CD14-positive monocyte (primary cell): ENCODE measurements at regions not wholly inside any gene's neighbourhood (a gene's known extent, or its start where the extent isn't known, plus 50 kb on each side); places are given as distances from the start of the nearest gene placed in this dataset.

Experiments
- DNase-seq, 3 donors: peaks; one replicate each; pipeline ENCODE4 v3.0.0-alpha.2; 2011 to 2022
- H2AFZ ChIP-seq: 2 replicates; pipeline ENCODE4 v1.6.0; 2012; ENCODE audit warnings: mild to moderate bottlenecking, low read depth, low read length, inconsistent platforms; ENCODE audit not compliant: insufficient read depth, poor library complexity, severe bottlenecking
- H3K27ac ChIP-seq, 2 donors: 1 replicate in 1 of 2; 2 replicates in 1 of 2; pipeline ENCODE4 v1.5.1; 2012 to 2013; ENCODE audit warnings: low read length in 2 of 2, control low read depth in 1 of 2, inconsistent platforms in 1 of 2, low read depth in 1 of 2, mild to moderate bottlenecking in 1 of 2
- H3K27me3 ChIP-seq, 2 donors: one replicate each; pipeline versions ENCODE4 v1.6.0 to v1.6.1; 2011 to 2013; ENCODE audit warnings: low read length in 2 of 2; ENCODE audit not compliant: control insufficient read depth in 2 of 2, insufficient read depth in 2 of 2
- H3K36me3 ChIP-seq, 2 donors: replicated peaks in 1 of 2; 1 replicate in 1 of 2; 2 replicates in 1 of 2; pipeline versions ENCODE4 v1.5.1 to v1.6.1; 2012 to 2013; ENCODE audit warnings: low read length in 2 of 2, control low read depth in 1 of 2, inconsistent platforms in 1 of 2, mild to moderate bottlenecking in 1 of 2; ENCODE audit not compliant: insufficient read depth in 2 of 2, control insufficient read depth in 1 of 2
- H3K4me1 ChIP-seq, 2 donors: 1 replicate in 1 of 2; 2 replicates in 1 of 2; pipeline versions ENCODE4 v1.5.1 to v1.6.1; 2012 to 2013; ENCODE audit warnings: low read length in 2 of 2, control low read depth in 1 of 2, inconsistent platforms in 1 of 2, mild to moderate bottlenecking in 1 of 2, moderate library complexity in 1 of 2; ENCODE audit not compliant: insufficient read depth in 2 of 2, control insufficient read depth in 1 of 2
- H3K4me2 ChIP-seq: replicated peaks from 2 replicates; pipeline ENCODE3; 2012; ENCODE audit warnings: low read length, moderate library complexity, mild to moderate bottlenecking; ENCODE audit not compliant: poor library complexity, severe bottlenecking; ENCODE audit errors: extremely low read depth
- H3K4me3 ChIP-seq, 3 experiments: fragments of 200-600 bp in 1 of 3; sonication (generic) in 1 of 3; replicated peaks in 1 of 3; 1 replicate in 2 of 3; 2 replicates in 1 of 3; pipeline ENCODE4 v1.5.1; 2011 to 2013; ENCODE audit warnings: low read length in 3 of 3, mild to moderate bottlenecking in 3 of 3, control low read depth in 2 of 3, low read depth in 2 of 3, inconsistent platforms in 1 of 3, moderate library complexity in 1 of 3
- H3K79me2 ChIP-seq: 2 replicates; pipeline ENCODE4 v1.6.0; 2012; ENCODE audit warnings: mild to moderate bottlenecking, control low read depth, inconsistent platforms, low read length, moderate library complexity; ENCODE audit not compliant: insufficient read depth
- H3K9ac ChIP-seq: 2 replicates; pipeline ENCODE4 v1.6.0; 2017; ENCODE audit warnings: low read length, mild to moderate bottlenecking; ENCODE audit not compliant: insufficient read depth, poor library complexity, severe bottlenecking
- H3K9me3 ChIP-seq, 2 donors: replicated peaks in 1 of 2; 1 replicate in 1 of 2; 2 replicates in 1 of 2; pipeline versions ENCODE4 v1.5.1 to v1.6.1; 2012 to 2013; ENCODE audit warnings: low read length in 2 of 2, control low read depth in 1 of 2; ENCODE audit not compliant: control insufficient read depth in 1 of 2, insufficient read depth in 1 of 2
- H4K20me1 ChIP-seq: 2 replicates; pipeline ENCODE4 v1.6.0; 2012; ENCODE audit warnings: mild to moderate bottlenecking, low read length, control low read depth, moderate library complexity; ENCODE audit not compliant: insufficient read depth
- H3K27ac Mint-ChIP-seq, 7 donors: one replicate each; pipeline ENCODE4 v1.8.0; 2020; ENCODE audit warnings: mild to moderate bottlenecking in 7 of 7, mixed read lengths in 7 of 7, moderate library complexity in 6 of 7, inconsistent platforms in 2 of 7
- H3K27me3 Mint-ChIP-seq, 3 donors: one replicate each; pipeline ENCODE4 v1.8.0; 2021 to 2022; ENCODE audit warnings: low read depth in 3 of 3, mild to moderate bottlenecking in 3 of 3, mixed read lengths in 3 of 3, moderate library complexity in 3 of 3, inconsistent platforms in 1 of 3
- H3K36me3 Mint-ChIP-seq, 2 donors: one replicate each; pipeline ENCODE4 v1.8.0; 2020; ENCODE audit warnings: mixed read lengths in 2 of 2, inconsistent platforms in 1 of 2, mild to moderate bottlenecking in 1 of 2
- H3K4me1 Mint-ChIP-seq: one replicate; pipeline ENCODE4 v1.8.0; 2020; ENCODE audit warnings: mild to moderate bottlenecking, mixed read lengths
- H3K4me3 Mint-ChIP-seq, 2 donors: one replicate each; pipeline ENCODE4 v1.8.0; 2020; ENCODE audit warnings: mild to moderate bottlenecking in 2 of 2, mixed read lengths in 2 of 2, moderate library complexity in 1 of 2
- H3K9me3 Mint-ChIP-seq, 7 donors: one replicate each; pipeline ENCODE4 v1.8.0; 2020 to 2022; ENCODE audit warnings: mixed read lengths in 7 of 7, mild to moderate bottlenecking in 6 of 7, moderate library complexity in 6 of 7, inconsistent platforms in 2 of 7
- CTCF ChIP-seq: fragments of 200-600 bp; IDR thresholded peaks from one replicate; pipeline ENCODE4 v1.8.0; 2022; ENCODE audit warnings: antibody characterized with exemption, mild to moderate bottlenecking
- WGBS: methylation state at CpG from one replicate; pipeline ENCODE4 v1.1.5; 2013; ENCODE audit warnings: missing lambda C conversion rate; ENCODE audit not compliant: insufficient coverage; 5-methylcytosine and 5-hydroxymethylcytosine counted together
- intact Hi-C, 2 donors: fragments of 100-400 bp; cut with micrococcal nuclease; formaldehyde crosslinking; loops; one replicate each; pipeline versions ENCODE4 v1.15.0 to v1.15.1; 2023

GRCh38 chr6:165204807-165205545 lies 104.4 kb downstream of the C6orf118 start:
- no peaks in the 10 kb centered on the region for H3K36me3 ChIP-seq
- no peak for TF ChIP-seq CTCF
- no peaks in the 10 kb centered on the region for H3K27me3 ChIP-seq
- H3K9me3 ChIP-seq: peaks cover 13 to 17% of the 10 kb centered on the region in 2 donors
- no peak overlapping the region for H3K4me3 ChIP-seq
- Mint-ChIP-seq H3K27ac (no peak overlapping the region), H3K9me3 (peaks cover 0 to 17% (median 9%) of the 10 kb centered on the region in 7 donors), H3K27me3 (no peaks in the 10 kb centered on the region), H3K36me3 (no peaks in the 10 kb centered on the region), H3K4me1 (no peaks in the 10 kb centered on the region), H3K4me3 (no peak overlapping the region)
- H3K27ac ChIP-seq: no peak overlapping the region
- intact Hi-C loops: no loop called here
- H3K79me2 ChIP-seq: no peaks in the 10 kb centered on the region
- no peaks in the 10 kb centered on the region for H4K20me1 ChIP-seq
- no peak overlapping the region for H2AFZ ChIP-seq
- DNase-seq: no peak
- no peak overlapping the region for H3K4me2 ChIP-seq
- no peaks in the 10 kb centered on the region for H3K4me1 ChIP-seq
- H3K9ac ChIP-seq: no peak overlapping the region
- whole genome bisulfite sequencing: no CpG with 5 or more reads among the region's 2 CpGs

- H3K27me3 Mint-ChIP-seq: no peaks in the 10 kb centered on the region
- H3K27ac ChIP-seq: no peak overlapping the region
- H3K4me1 ChIP-seq: no peaks in the 10 kb centered on the region
- intact Hi-C loops: no loop called here
- H3K79me2 ChIP-seq: no peaks in the 10 kb centered on the region
- 86% methylated on average over 1 of the region's 1 CpG for WGBS
- no peaks in the 10 kb centered on the region for H3K36me3 Mint-ChIP-seq
- H3K4me1 Mint-ChIP-seq: no peaks in the 10 kb centered on the region
- H3K4me2 ChIP-seq: no peak overlapping the region
- no peak overlapping the region for H2AFZ ChIP-seq
- no peak overlapping the region for H3K4me3 Mint-ChIP-seq
- H3K27me3 ChIP-seq: no peaks in the 10 kb centered on the region
- DNase-seq: no peak
- H3K9ac ChIP-seq: no peak overlapping the region
- H3K9me3 Mint-ChIP-seq: peaks cover 6 to 15% (median 12%) of the 10 kb centered on the region in 7 donors
- H3K27ac Mint-ChIP-seq: no peak overlapping the region
- no peak overlapping the region for H3K4me3 ChIP-seq
- H3K36me3 ChIP-seq: no peaks in the 10 kb centered on the region
- H3K9me3 ChIP-seq: peaks cover 0 to 25% of the 10 kb centered on the region in 2 donors
- H4K20me1 ChIP-seq: no peaks in the 10 kb centered on the region
- no peak for TF ChIP-seq CTCF
Observed at GRCh38 chr6:165200178-165200577, 109.2 kb downstream of the C6orf118 start.
